ENCODE measurements at regions not wholly inside any gene's neighbourhood (a gene's known extent, or its start where the extent isn't known, plus 50 kb on each side); places are given as distances from the start of the nearest gene placed in this dataset.

DNA sequence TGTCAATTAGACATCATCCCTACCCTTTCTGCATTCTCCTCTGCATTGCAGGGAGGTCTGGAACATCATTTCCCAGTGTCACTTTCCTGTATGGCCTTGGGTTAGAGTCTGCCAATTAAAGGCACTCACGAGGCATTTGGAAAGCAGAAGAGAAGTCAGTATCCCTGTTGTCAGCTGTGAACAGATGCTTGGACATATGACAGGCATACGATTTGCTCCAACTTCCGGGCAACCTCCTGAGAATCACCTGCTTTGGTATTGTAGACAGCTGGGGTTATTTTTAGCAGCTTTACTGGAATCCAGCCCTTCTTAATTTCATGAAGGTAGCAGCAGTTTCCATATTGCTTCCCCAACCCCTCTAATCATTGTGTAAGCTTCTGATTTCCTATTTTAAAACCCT is 88.7 kb upstream of the DHRS4 start:
- intact Hi-C loops (cut with micrococcal nuclease) = no loop called here
- DNase-seq = no peak
- Histone ChIP-seq H3K4me3 (ENCODE audit: control extremely low read depth in 1 of 5, extremely low read depth in 1 of 5, insufficient read depth in 1 of 5, low read depth in 2 of 5, low read length in 4 of 5) (no peak overlapping the region), H3K36me3 (replicated peaks in 1 of 2; ENCODE audit: control extremely low read depth in 1 of 2, control insufficient read depth in 1 of 2, extremely low read depth in 1 of 2, insufficient read depth in 2 of 2, low read length in 1 of 2) (no peaks in the 10 kb centered on the region), H3K79me2 (ENCODE audit: control insufficient read depth, insufficient read depth, low read length) (no peaks in the 10 kb centered on the region), H2AFZ (ENCODE audit: insufficient read depth, low read depth, low read length, poor library complexity, severe bottlenecking) (no peak overlapping the region), H3K9me3 (ENCODE audit: control extremely low read depth in 1 of 3, control insufficient read depth in 2 of 3, insufficient read depth in 1 of 3, low read length in 2 of 3) (no peaks in the 10 kb centered on the region), H3K27me3 (replicated peaks in 1 of 4; ENCODE audit: control extremely low read depth in 1 of 4, control insufficient read depth in 3 of 4, insufficient read depth in 4 of 4, low read length in 3 of 4) (peaks cover 0 to 14% (median 3%) of the 10 kb centered on the region in 4 experiments), H4K20me1 (ENCODE audit: control insufficient read depth, insufficient read depth, low read length, poor library complexity, severe bottlenecking) (no peaks in the 10 kb centered on the region), H3K4me2 (replicated peaks; ENCODE audit: low read depth, low read length, poor library complexity, severe bottlenecking) (no peak overlapping the region), H3K27ac (ENCODE audit: low read length in 2 of 2) (no peak overlapping the region), H3K4me1 (ENCODE audit: control insufficient read depth in 2 of 2, insufficient read depth in 2 of 2, low read length in 2 of 2) (no peaks in the 10 kb centered on the region), H3K9ac (ENCODE audit: low read length) (no peak overlapping the region)
- Mint-ChIP-seq H3K9me3 (ENCODE audit: insufficient read depth) (no peaks in the 10 kb centered on the region), H3K27me3 (peaks cover 46% of the 10 kb centered on the region), H3K4me3 (no peak overlapping the region), H3K4me1 (no peaks in the 10 kb centered on the region), H3K27ac (no peak overlapping the region)
- ATAC-seq (ENCODE audit: low read depth) = no peak
- POLR2A ChIA-PET = no interaction called here
- CTCF ChIA-PET = no interaction called here
- TF ChIP-seq EZH2 (IDR thresholded peaks at IDR 0.05; ENCODE audit: borderline replicate concordance, insufficient read depth, low read depth, low read length, poor library complexity, severe bottlenecking) = no peak
- TF ChIP-seq, protein P1, sequence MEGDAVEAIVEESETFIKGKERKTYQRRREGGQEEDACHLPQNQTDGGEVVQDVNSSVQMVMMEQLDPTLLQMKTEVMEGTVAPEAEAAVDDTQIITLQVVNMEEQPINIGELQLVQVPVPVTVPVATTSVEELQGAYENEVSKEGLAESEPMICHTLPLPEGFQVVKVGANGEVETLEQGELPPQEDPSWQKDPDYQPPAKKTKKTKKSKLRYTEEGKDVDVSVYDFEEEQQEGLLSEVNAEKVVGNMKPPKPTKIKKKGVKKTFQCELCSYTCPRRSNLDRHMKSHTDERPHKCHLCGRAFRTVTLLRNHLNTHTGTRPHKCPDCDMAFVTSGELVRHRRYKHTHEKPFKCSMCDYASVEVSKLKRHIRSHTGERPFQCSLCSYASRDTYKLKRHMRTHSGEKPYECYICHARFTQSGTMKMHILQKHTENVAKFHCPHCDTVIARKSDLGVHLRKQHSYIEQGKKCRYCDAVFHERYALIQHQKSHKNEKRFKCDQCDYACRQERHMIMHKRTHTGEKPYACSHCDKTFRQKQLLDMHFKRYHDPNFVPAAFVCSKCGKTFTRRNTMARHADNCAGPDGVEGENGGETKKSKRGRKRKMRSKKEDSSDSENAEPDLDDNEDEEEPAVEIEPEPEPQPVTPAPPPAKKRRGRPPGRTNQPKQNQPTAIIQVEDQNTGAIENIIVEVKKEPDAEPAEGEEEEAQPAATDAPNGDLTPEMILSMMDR (IDR thresholded peaks at IDR 0.05) = no peak
- WGBS (ENCODE audit: insufficient coverage) = 93% methylated on average over 3 of the region's 3 CpGs

DNA sequence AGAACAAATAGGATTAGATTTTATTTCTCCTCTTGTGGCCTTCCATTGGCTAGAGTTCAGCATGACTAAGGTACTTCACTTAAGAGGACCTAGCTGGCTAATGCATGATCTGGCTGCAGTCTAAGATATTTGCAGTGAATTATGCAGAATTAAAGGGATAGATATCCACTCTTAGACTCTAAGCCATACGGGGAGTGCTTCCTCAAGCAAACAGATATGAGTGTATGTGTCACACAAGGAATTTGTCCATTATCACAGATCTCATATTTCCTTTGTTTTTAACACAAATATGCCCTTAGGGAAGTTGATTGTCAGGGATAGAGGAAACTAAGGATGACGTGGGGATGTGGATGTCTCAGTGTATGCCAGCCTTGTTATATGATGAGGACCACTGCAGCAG is 88.1 kb upstream of the DHRS4 start:
- intact Hi-C loops (cut with micrococcal nuclease) = no loop called here
- H4K20me1 ChIP-seq (ENCODE audit: control insufficient read depth, insufficient read depth, low read length, poor library complexity, severe bottlenecking) = no peaks in the 10 kb centered on the region
- no peak overlapping the region for H3K9ac ChIP-seq (ENCODE audit: low read length)
- WGBS (ENCODE audit: insufficient coverage) = 67% methylated on average over 1 of the region's 2 CpGs
- Mint-ChIP-seq H3K9me3 (ENCODE audit: insufficient read depth) (no peaks in the 10 kb centered on the region), H3K27ac (no peak overlapping the region), H3K4me3 (no peak overlapping the region), H3K4me1 (no peaks in the 10 kb centered on the region), H3K27me3 (peaks cover 46% of the 10 kb centered on the region)
- no peak overlapping the region for H3K4me2 ChIP-seq (replicated peaks; ENCODE audit: low read depth, low read length, poor library complexity, severe bottlenecking)
- H3K36me3 ChIP-seq (replicated peaks in 1 of 2; ENCODE audit: control extremely low read depth in 1 of 2, control insufficient read depth in 1 of 2, extremely low read depth in 1 of 2, insufficient read depth in 2 of 2, low read length in 1 of 2) = no peaks in the 10 kb centered on the region
- H2AFZ ChIP-seq (ENCODE audit: insufficient read depth, low read depth, low read length, poor library complexity, severe bottlenecking) = no peak overlapping the region
- DNase-seq = no peak
- H3K4me1 ChIP-seq (ENCODE audit: control insufficient read depth in 2 of 2, insufficient read depth in 2 of 2, low read length in 2 of 2) = no peaks in the 10 kb centered on the region
- ChIA-PET POLR2A (no interaction called here), CTCF (no interaction called here)
- TF ChIP-seq, protein P1 (IDR thresholded peaks at IDR 0.05) = no peak
- no peak for TF ChIP-seq EZH2 (IDR thresholded peaks at IDR 0.05; ENCODE audit: borderline replicate concordance, insufficient read depth, low read depth, low read length, poor library complexity, severe bottlenecking)
- no peaks in the 10 kb centered on the region for H3K79me2 ChIP-seq (ENCODE audit: control insufficient read depth, insufficient read depth, low read length)
- ATAC-seq (ENCODE audit: low read depth) = no peak
- peaks cover 0 to 14% (median 3%) of the 10 kb centered on the region in 4 experiments for H3K27me3 ChIP-seq (replicated peaks in 1 of 4; ENCODE audit: control extremely low read depth in 1 of 4, control insufficient read depth in 3 of 4, insufficient read depth in 4 of 4, low read length in 3 of 4)
- H3K9me3 ChIP-seq (ENCODE audit: control extremely low read depth in 1 of 3, control insufficient read depth in 2 of 3, insufficient read depth in 1 of 3, low read length in 2 of 3) = no peaks in the 10 kb centered on the region
- H3K4me3 ChIP-seq (ENCODE audit: control extremely low read depth in 1 of 5, extremely low read depth in 1 of 5, insufficient read depth in 1 of 5, low read depth in 2 of 5, low read length in 4 of 5) = no peak overlapping the region
- no peak overlapping the region for H3K27ac ChIP-seq (ENCODE audit: low read length in 2 of 2)

Data from B cell (primary cell).